GM21717 (cell line): ENCODE measurements at regions not wholly inside any gene's neighbourhood (a gene's known extent, or its start where the extent isn't known, plus 50 kb on each side); places are given as distances from the start of the nearest gene placed in this dataset.

Experiments
- ATAC-seq: cut with Tn5 transposase; IDR thresholded peaks from one replicate; pipeline ENCODE4 v1.9.1; 2021; ENCODE audit warnings: mild to moderate bottlenecking, moderate library complexity; ENCODE audit not compliant: unreplicated experiment

GRCh38 chr7:116310141-116310540 is 99.8 kb downstream of the TES start:
- ATAC-seq: no peak

- no peak for ATAC-seq
These were observed 100.9 kb downstream of the TES start for GRCh38 chr7:116311259-116311658.

GRCh38 chr7:116311816-116312471 is 101.6 kb downstream of the TES start:
- no peak for ATAC-seq

GRCh38 chr7:116315293-116315692 is 105.0 kb downstream of the TES start:
- no peak for ATAC-seq

GRCh38 chr7:116315803-116316202 is 105.5 kb downstream of the TES start:
- ATAC-seq: peak; percentile 32

GRCh38 chr7:116316838-116317628 is 106.7 kb downstream of the TES start:
- ATAC-seq: peak; percentile 96

GRCh38 chr7:116317907-116318306 is 107.6 kb downstream of the TES start:
- ATAC-seq: no peak

- ATAC-seq: no peak
These were observed 112.2 kb downstream of the TES start for GRCh38 chr7:116322541-116322940.

GRCh38 chr7:116324582-116324981 is 114.2 kb downstream of the TES start:
- no peak for ATAC-seq

- no peak for ATAC-seq
These were observed 115.2 kb downstream of the TES start for GRCh38 chr7:116325517-116325916.

- ATAC-seq: no peak
These were observed 116.8 kb downstream of the TES start for GRCh38 chr7:116327135-116327534.

- ATAC-seq: no peak
These were observed 117.4 kb downstream of the TES start for GRCh38 chr7:116327752-116328151.

- ATAC-seq: no peak
These were observed 117.8 kb downstream of the TES start for GRCh38 chr7:116328161-116328560.

- no peak for ATAC-seq
These were observed 119.6 kb downstream of the TES start for GRCh38 chr7:116329686-116330503.

- ATAC-seq: no peak
These were observed 120.7 kb downstream of the TES start for GRCh38 chr7:116331020-116331419.

- ATAC-seq: no peak
These were observed 122.4 kb downstream of the TES start for GRCh38 chr7:116332766-116333165.

GRCh38 chr7:116334555-116334954 is 124.2 kb downstream of the TES start:
- ATAC-seq: no peak

- ATAC-seq: no peak
These were observed 126.7 kb downstream of the TES start for GRCh38 chr7:116337018-116337417.

GRCh38 chr7:116337800-116338199 is 127.5 kb downstream of the TES start:
- no peak for ATAC-seq

- ATAC-seq: no peak
These were observed 129.2 kb downstream of the TES start for GRCh38 chr7:116339564-116339963.

GRCh38 chr7:116340201-116340847 is 130.0 kb downstream of the TES start:
- no peak for ATAC-seq
